ENCODE measurements at regions not wholly inside any gene's neighbourhood (a gene's known extent, or its start where the extent isn't known, plus 50 kb on each side); places are given as distances from the start of the nearest gene placed in this dataset.

DNA sequence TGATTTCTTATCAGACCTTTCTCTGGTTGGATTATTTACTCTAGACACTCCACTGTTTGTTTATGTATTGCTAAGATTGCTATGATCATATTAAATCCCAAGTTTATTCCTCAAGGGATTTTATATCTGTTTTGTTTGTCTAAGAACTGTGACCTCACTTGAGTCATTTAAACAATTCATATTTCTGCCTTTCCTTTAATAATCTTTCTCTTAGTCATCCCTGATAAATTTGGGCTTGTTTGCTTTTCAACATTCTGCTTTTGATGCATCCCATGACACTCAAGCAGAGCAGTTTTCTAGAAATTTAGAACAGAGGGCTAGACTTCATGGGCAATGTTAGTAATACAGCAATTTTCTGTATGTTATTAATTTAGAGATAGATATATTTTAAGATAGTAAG, 231.6 kb upstream of the TNC start:
- no peak for TF ChIP-seq ELF4 (IDR thresholded peaks at IDR 0.05)
- TF ChIP-seq, protein P1, sequence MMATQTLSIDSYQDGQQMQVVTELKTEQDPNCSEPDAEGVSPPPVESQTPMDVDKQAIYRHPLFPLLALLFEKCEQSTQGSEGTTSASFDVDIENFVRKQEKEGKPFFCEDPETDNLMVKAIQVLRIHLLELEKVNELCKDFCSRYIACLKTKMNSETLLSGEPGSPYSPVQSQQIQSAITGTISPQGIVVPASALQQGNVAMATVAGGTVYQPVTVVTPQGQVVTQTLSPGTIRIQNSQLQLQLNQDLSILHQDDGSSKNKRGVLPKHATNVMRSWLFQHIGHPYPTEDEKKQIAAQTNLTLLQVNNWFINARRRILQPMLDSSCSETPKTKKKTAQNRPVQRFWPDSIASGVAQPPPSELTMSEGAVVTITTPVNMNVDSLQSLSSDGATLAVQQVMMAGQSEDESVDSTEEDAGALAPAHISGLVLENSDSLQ (IDR thresholded peaks at IDR 0.05): no peak
- no peak for TF ChIP-seq ARNT (IDR thresholded peaks at IDR 0.05)
- TF ChIP-seq FOXM1 (IDR thresholded peaks at IDR 0.05; ENCODE audit: borderline replicate concordance): no peak
- TF ChIP-seq BHLHE40 (IDR thresholded peaks at IDR 0.05; ENCODE audit: borderline replicate concordance): no peak
- no peak for TF ChIP-seq FOXK2 (IDR thresholded peaks at IDR 0.05)
- TF ChIP-seq TARDBP (IDR thresholded peaks at IDR 0.05): no peak
- no peak for TF ChIP-seq SUZ12 (IDR thresholded peaks at IDR 0.05)
- TF ChIP-seq ZNF384 (IDR thresholded peaks at IDR 0.05): no peak
- no peak for TF ChIP-seq HDGF (IDR thresholded peaks at IDR 0.05; ENCODE audit: borderline replicate concordance)
- no peak for TF ChIP-seq CTBP1 (IDR thresholded peaks at IDR 0.05; ENCODE audit: borderline replicate concordance)
- TF ChIP-seq FOXA1 (IDR thresholded peaks at IDR 0.05): no peak
- no peak for TF ChIP-seq NFRKB (IDR thresholded peaks at IDR 0.05)
- TF ChIP-seq L3MBTL2 (conservative IDR thresholded peaks at IDR 0.05): no peak
- no peak for TF ChIP-seq LEF1 (IDR thresholded peaks at IDR 0.05; ENCODE audit: borderline replicate concordance)
- no peak for TF ChIP-seq SP1 (IDR thresholded peaks at IDR 0.05)
- DNase-seq (ENCODE audit: extremely low spot score): no peak
- ChIA-PET CTCF (no interaction called here), POLR2A (no interaction called here)

DNA sequence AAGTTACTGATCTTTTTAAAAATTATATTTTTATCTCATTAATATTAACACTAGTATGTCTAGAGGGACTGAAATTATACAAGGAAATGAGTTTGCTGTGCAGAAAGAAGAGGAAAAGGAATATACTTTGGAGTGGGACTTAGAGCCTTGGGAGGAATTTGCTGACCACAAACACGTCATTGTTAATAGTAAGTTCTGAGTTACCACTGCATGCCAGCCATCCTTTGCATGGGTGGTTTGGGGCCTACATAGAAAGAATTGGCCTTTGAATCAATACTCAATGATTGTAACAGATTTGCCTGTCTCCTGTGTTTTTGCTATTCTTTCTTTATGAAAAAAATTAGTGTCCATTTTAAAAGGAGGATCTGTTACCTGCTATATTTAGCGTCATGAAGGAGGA, 232.6 kb upstream of the TNC start:
- DNase-seq (ENCODE audit: extremely low spot score): no peak
- no peak for TF ChIP-seq LEF1 (IDR thresholded peaks at IDR 0.05; ENCODE audit: borderline replicate concordance)
- TF ChIP-seq TARDBP (IDR thresholded peaks at IDR 0.05): no peak
- no peak for TF ChIP-seq FOXK2 (IDR thresholded peaks at IDR 0.05)
- TF ChIP-seq, protein P1 (IDR thresholded peaks at IDR 0.05): no peak
- TF ChIP-seq HDGF (IDR thresholded peaks at IDR 0.05; ENCODE audit: borderline replicate concordance): no peak
- no peak for TF ChIP-seq ARNT (IDR thresholded peaks at IDR 0.05)
- TF ChIP-seq FOXM1 (IDR thresholded peaks at IDR 0.05; ENCODE audit: borderline replicate concordance): no peak
- TF ChIP-seq L3MBTL2 (conservative IDR thresholded peaks at IDR 0.05): no peak
- TF ChIP-seq ZNF384 (IDR thresholded peaks at IDR 0.05): no peak
- CTCF ChIA-PET: interaction anchor here (1.4 kb wide), 1 partner anchor 8 kb away, joined by 4 read pairs; no protein-coding TSS in a partner anchor
- POLR2A ChIA-PET: no interaction called here

- POLR2A ChIA-PET: no interaction called here
- CTCF ChIA-PET: no interaction called here
- no peak for TF ChIP-seq ELF4 (IDR thresholded peaks at IDR 0.05)
- no peak for TF ChIP-seq LEF1 (IDR thresholded peaks at IDR 0.05; ENCODE audit: borderline replicate concordance)
- no peak for TF ChIP-seq FOXM1 (IDR thresholded peaks at IDR 0.05; ENCODE audit: borderline replicate concordance)
- TF ChIP-seq TARDBP (IDR thresholded peaks at IDR 0.05): no peak
- no peak for TF ChIP-seq SP1 (IDR thresholded peaks at IDR 0.05)
- TF ChIP-seq ARNT (IDR thresholded peaks at IDR 0.05): no peak
- no peak for TF ChIP-seq L3MBTL2 (conservative IDR thresholded peaks at IDR 0.05)
- no peak for TF ChIP-seq FOXK2 (IDR thresholded peaks at IDR 0.05)
- TF ChIP-seq FOXA1 (IDR thresholded peaks at IDR 0.05): no peak
- TF ChIP-seq, protein P1 (IDR thresholded peaks at IDR 0.05): no peak
- no peak for TF ChIP-seq SUZ12 (IDR thresholded peaks at IDR 0.05)
- no peak for TF ChIP-seq ZNF384 (IDR thresholded peaks at IDR 0.05)
- TF ChIP-seq BHLHE40 (IDR thresholded peaks at IDR 0.05; ENCODE audit: borderline replicate concordance): no peak
- TF ChIP-seq NFRKB (IDR thresholded peaks at IDR 0.05): no peak
- TF ChIP-seq HDGF (IDR thresholded peaks at IDR 0.05; ENCODE audit: borderline replicate concordance): no peak
- no peak for TF ChIP-seq CTBP1 (IDR thresholded peaks at IDR 0.05; ENCODE audit: borderline replicate concordance)
- no peak for DNase-seq (ENCODE audit: extremely low spot score)
These were observed 235.7 kb upstream of the TNC start for GRCh38 chr9:115353681-115354080.

- CTCF ChIA-PET: interaction anchor here (0.6 kb wide), 1 partner anchor 10 kb away, joined by 3 read pairs; no protein-coding TSS in a partner anchor
- DNase-seq (ENCODE audit: extremely low spot score): no peak
- POLR2A ChIA-PET: no interaction called here
- TF ChIP-seq CTBP1 (IDR thresholded peaks at IDR 0.05; ENCODE audit: borderline replicate concordance) (no peak), SP1 (IDR thresholded peaks at IDR 0.05) (no peak), FOXA1 (IDR thresholded peaks at IDR 0.05) (no peak), ZNF384 (IDR thresholded peaks at IDR 0.05) (no peak)
These were observed 239.9 kb upstream of the TNC start for GRCh38 chr9:115357821-115358220.

- ChIA-PET POLR2A (no interaction called here), CTCF (no interaction called here)
- TF ChIP-seq TARDBP (IDR thresholded peaks at IDR 0.05): no peak
- TF ChIP-seq SUZ12 (IDR thresholded peaks at IDR 0.05): no peak
- TF ChIP-seq LEF1 (IDR thresholded peaks at IDR 0.05; ENCODE audit: borderline replicate concordance): no peak
- no peak for TF ChIP-seq FOXK2 (IDR thresholded peaks at IDR 0.05)
- TF ChIP-seq ARNT (IDR thresholded peaks at IDR 0.05): no peak
- no peak for TF ChIP-seq ZNF384 (IDR thresholded peaks at IDR 0.05)
- TF ChIP-seq FOXA1 (IDR thresholded peaks at IDR 0.05): no peak
- no peak for TF ChIP-seq HDGF (IDR thresholded peaks at IDR 0.05; ENCODE audit: borderline replicate concordance)
- DNase-seq (ENCODE audit: extremely low spot score): no peak
These were observed 241.2 kb upstream of the TNC start for GRCh38 chr9:115359017-115359780.

DNA sequence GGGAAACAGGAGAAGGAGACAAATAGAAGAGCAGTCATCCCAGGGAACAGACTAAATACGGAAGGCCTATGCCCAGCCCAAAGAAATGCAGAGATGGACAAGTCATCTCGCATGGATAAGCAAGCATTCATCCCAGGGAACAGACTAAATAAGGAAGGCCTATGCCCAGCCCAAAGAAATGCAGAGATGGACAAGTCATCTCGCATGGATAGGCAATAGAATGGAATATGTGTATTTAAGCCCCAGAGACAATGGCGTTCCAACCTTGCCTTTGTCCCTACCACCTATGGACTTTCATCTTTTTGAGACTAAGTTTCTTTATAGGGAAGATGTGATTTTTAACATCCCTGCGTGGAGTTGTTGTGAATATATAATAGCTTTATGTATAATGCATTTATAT, 242.2 kb upstream of the TNC start:
- DNase-seq (ENCODE audit: extremely low spot score): no peak
- CTCF ChIA-PET: no interaction called here
- TF ChIP-seq CTBP1 (IDR thresholded peaks at IDR 0.05; ENCODE audit: borderline replicate concordance): no peak
- no peak for TF ChIP-seq TARDBP (IDR thresholded peaks at IDR 0.05)
- TF ChIP-seq FOXA1 (IDR thresholded peaks at IDR 0.05): no peak
- no peak for TF ChIP-seq ARNT (IDR thresholded peaks at IDR 0.05)
- POLR2A ChIA-PET: no interaction called here

Data from HEK293T (cell line).